GM12891 (cell line): ENCODE measurements at regions not wholly inside any gene's neighbourhood (a gene's known extent, or its start where the extent isn't known, plus 50 kb on each side); places are given as distances from the start of the nearest gene placed in this dataset.

Source experiments
- POLR2A ChIP-seq: IDR thresholded peaks from 2 replicates; pipeline ENCODE4 v1.6.1; 2011; ENCODE audit warnings: low read depth, low read length, control low read depth
- POLR2AphosphoS5 ChIP-seq: IDR thresholded peaks from 2 replicates; pipeline ENCODE4 v1.6.1; 2011; ENCODE audit warnings: low read depth, low read length, control low read depth

GRCh38 chr10:14459665-14460064 is 128.9 kb upstream of the FRMD4A start:
- TF ChIP-seq POLR2AphosphoS5, result no peak
- no peak for TF ChIP-seq POLR2A
